CD4-positive, alpha-beta memory T cell (primary cell): ENCODE measurements at regions not wholly inside any gene's neighbourhood (a gene's known extent, or its start where the extent isn't known, plus 50 kb on each side); places are given as distances from the start of the nearest gene placed in this dataset.

Source experiments
- CTCF ChIA-PET: fragments of 350-600 bp; sonication (Branson Sonifier 250); formaldehyde crosslinking; loops from one replicate; lab custom pipeline; 2021; ENCODE audit warnings: inconsistent platforms; ENCODE audit not compliant: partially characterized antibody; lab: Charles Lee
- POLR2A ChIA-PET: fragments of 350-600 bp; sonication (Branson Sonifier 250); formaldehyde crosslinking; loops from one replicate; lab custom pipeline; 2021; ENCODE audit not compliant: partially characterized antibody; lab: Charles Lee
- DNase-seq, 5 donors: peaks; one replicate each; pipeline versions ENCODE4 v3.0.0 to v3.0.0-alpha.2; 2020 to 2022; ENCODE audit warnings: mixed read lengths in 1 of 5
- H3K27ac ChIP-seq: one replicate; pipeline ENCODE4 v1.7.0; 2013; ENCODE audit warnings: low read depth, low read length
- H3K27me3 ChIP-seq: 2 replicates; pipeline ENCODE4 v1.7.0; 2013; ENCODE audit warnings: mild to moderate bottlenecking, low read length, moderate library complexity; ENCODE audit not compliant: insufficient read depth
- H3K36me3 ChIP-seq: 2 replicates; pipeline ENCODE4 v1.7.0; 2013; ENCODE audit warnings: mild to moderate bottlenecking, low read length, moderate library complexity; ENCODE audit not compliant: insufficient read depth
- H3K4me1 ChIP-seq: 2 replicates; pipeline ENCODE4 v1.7.0; 2013; ENCODE audit warnings: mild to moderate bottlenecking, low read length, moderate library complexity; ENCODE audit not compliant: insufficient read depth
- H3K4me3 ChIP-seq, 2 donors: one replicate each; pipeline ENCODE4 v1.7.0; 2013; ENCODE audit warnings: low read length in 2 of 2, mild to moderate bottlenecking in 1 of 2
- H3K9me3 ChIP-seq, 2 donors: one replicate each; pipeline ENCODE4 v1.7.0; 2013; ENCODE audit warnings: low read length in 2 of 2, control low read depth in 1 of 2; ENCODE audit not compliant: control insufficient read depth in 1 of 2
- H3K27ac Mint-ChIP-seq, 7 donors: one replicate each; pipeline ENCODE4 v1.8.0; 2020 to 2021; ENCODE audit warnings: mixed read lengths in 7 of 7, mild to moderate bottlenecking in 6 of 7, inconsistent platforms in 3 of 7, moderate library complexity in 3 of 7
- H3K27me3 Mint-ChIP-seq, 2 donors: one replicate each; pipeline ENCODE4 v1.8.0; 2020 to 2021; ENCODE audit warnings: mixed read lengths in 2 of 2
- H3K36me3 Mint-ChIP-seq, 2 donors: one replicate each; pipeline ENCODE4 v1.8.0; 2020 to 2021; ENCODE audit warnings: mixed read lengths in 2 of 2, inconsistent platforms in 1 of 2, mild to moderate bottlenecking in 1 of 2
- H3K4me1 Mint-ChIP-seq, 4 donors: one replicate each; pipeline ENCODE4 v1.8.0; 2020 to 2021; ENCODE audit warnings: mixed read lengths in 4 of 4, mild to moderate bottlenecking in 1 of 4
- H3K4me3 Mint-ChIP-seq, 8 donors: one replicate each; pipeline ENCODE4 v1.8.0; 2020 to 2021; ENCODE audit warnings: mixed read lengths in 8 of 8, mild to moderate bottlenecking in 7 of 8, moderate library complexity in 6 of 8, inconsistent platforms in 3 of 8
- H3K9me3 Mint-ChIP-seq, 8 donors: one replicate each; pipeline ENCODE4 v1.8.0; 2020 to 2021; ENCODE audit warnings: mixed read lengths in 8 of 8, mild to moderate bottlenecking in 5 of 8, inconsistent platforms in 3 of 8, moderate library complexity in 1 of 8
- intact Hi-C: fragments of 100-400 bp; cut with micrococcal nuclease; formaldehyde crosslinking; loops from one replicate; pipeline ENCODE4 v1.15.1; 2023

- no peak for DNase-seq
- no peak overlapping the region for H3K4me3 Mint-ChIP-seq
- H3K27me3 Mint-ChIP-seq = no peaks in the 10 kb centered on the region
- peaks cover 0 to 3% (median 0%) of the 10 kb centered on the region in 8 donors for H3K9me3 Mint-ChIP-seq
- H3K9me3 ChIP-seq = no peaks in the 10 kb centered on the region
- POLR2A ChIA-PET = no interaction called here
- no peaks in the 10 kb centered on the region for H3K36me3 ChIP-seq
- H3K36me3 Mint-ChIP-seq = no peaks in the 10 kb centered on the region
- no peak overlapping the region for H3K27ac Mint-ChIP-seq
- CTCF ChIA-PET = no interaction called here
- intact Hi-C loops = no loop called here
- no peaks in the 10 kb centered on the region for H3K4me1 ChIP-seq
- no peak overlapping the region for H3K27ac ChIP-seq
- H3K4me3 ChIP-seq = no peak overlapping the region
- H3K4me1 Mint-ChIP-seq = no peaks in the 10 kb centered on the region
- no peaks in the 10 kb centered on the region for H3K27me3 ChIP-seq
Observed at GRCh38 chr5:93246090-93246855, 334.7 kb downstream of the NR2F1-AS1 start.

- no peaks in the 10 kb centered on the region for H3K9me3 ChIP-seq
- no peak overlapping the region for H3K27ac Mint-ChIP-seq
- no peak overlapping the region for H3K27ac ChIP-seq
- no peak for DNase-seq
- H3K27me3 ChIP-seq = no peaks in the 10 kb centered on the region
- no peak overlapping the region for H3K4me3 ChIP-seq
- CTCF ChIA-PET = no interaction called here
- H3K9me3 Mint-ChIP-seq = peaks cover 0 to 3% (median 0%) of the 10 kb centered on the region in 8 donors
- H3K4me1 ChIP-seq = no peaks in the 10 kb centered on the region
- no peak overlapping the region for H3K4me3 Mint-ChIP-seq
- H3K4me1 Mint-ChIP-seq = no peaks in the 10 kb centered on the region
- H3K27me3 Mint-ChIP-seq = no peaks in the 10 kb centered on the region
- H3K36me3 ChIP-seq = no peaks in the 10 kb centered on the region
- intact Hi-C loops = no loop called here
- no peaks in the 10 kb centered on the region for H3K36me3 Mint-ChIP-seq
- POLR2A ChIA-PET = no interaction called here
Observed at GRCh38 chr5:93245226-93245625, 335.8 kb downstream of the NR2F1-AS1 start.

- Histone ChIP-seq H3K4me1 (no peaks in the 10 kb centered on the region), H3K9me3 (no peaks in the 10 kb centered on the region), H3K4me3 (no peak overlapping the region), H3K27me3 (no peaks in the 10 kb centered on the region), H3K36me3 (no peaks in the 10 kb centered on the region), H3K27ac (no peak overlapping the region)
- H3K4me3 Mint-ChIP-seq = no peak overlapping the region
- H3K4me1 Mint-ChIP-seq = no peaks in the 10 kb centered on the region
- no peaks in the 10 kb centered on the region for H3K36me3 Mint-ChIP-seq
- intact Hi-C loops = no loop called here
- no peak overlapping the region for H3K27ac Mint-ChIP-seq
- no peaks in the 10 kb centered on the region for H3K27me3 Mint-ChIP-seq
- CTCF ChIA-PET = no interaction called here
- POLR2A ChIA-PET = no interaction called here
- H3K9me3 Mint-ChIP-seq = peaks cover 0 to 7% (median 0%) of the 10 kb centered on the region in 8 donors
- DNase-seq = no peak
Observed at GRCh38 chr5:93243481-93243880, 337.5 kb downstream of the NR2F1-AS1 start.

GRCh38 chr5:93240228-93240834 is 340.7 kb downstream of the NR2F1-AS1 start:
- intact Hi-C loops = no loop called here
- H3K27me3 Mint-ChIP-seq = no peaks in the 10 kb centered on the region
- no peak overlapping the region for H3K27ac Mint-ChIP-seq
- Histone ChIP-seq H3K36me3 (no peaks in the 10 kb centered on the region), H3K4me3 (no peak overlapping the region), H3K27me3 (no peaks in the 10 kb centered on the region), H3K4me1 (no peaks in the 10 kb centered on the region), H3K27ac (no peak overlapping the region), H3K9me3 (no peaks in the 10 kb centered on the region)
- no peaks in the 10 kb centered on the region for H3K36me3 Mint-ChIP-seq
- peaks cover 0 to 6% (median 0%) of the 10 kb centered on the region in 8 donors for H3K9me3 Mint-ChIP-seq
- ChIA-PET POLR2A (no interaction called here), CTCF (no interaction called here)
- H3K4me3 Mint-ChIP-seq = no peak overlapping the region
- DNase-seq = no peak
- H3K4me1 Mint-ChIP-seq = no peaks in the 10 kb centered on the region

- Histone ChIP-seq H3K4me1 (no peaks in the 10 kb centered on the region), H3K36me3 (no peaks in the 10 kb centered on the region), H3K27ac (no peak overlapping the region), H3K27me3 (no peaks in the 10 kb centered on the region), H3K4me3 (no peak overlapping the region), H3K9me3 (no peaks in the 10 kb centered on the region)
- intact Hi-C loops = no loop called here
- DNase-seq = no peak
- Mint-ChIP-seq H3K27ac (no peak overlapping the region), H3K4me1 (no peaks in the 10 kb centered on the region), H3K4me3 (no peak overlapping the region), H3K36me3 (no peaks in the 10 kb centered on the region), H3K9me3 (peaks cover 0 to 6% (median 0%) of the 10 kb centered on the region in 8 donors), H3K27me3 (no peaks in the 10 kb centered on the region)
- CTCF ChIA-PET = no interaction called here
- POLR2A ChIA-PET = no interaction called here
Observed at GRCh38 chr5:93236807-93237421, 344.1 kb downstream of the NR2F1-AS1 start.

GRCh38 chr5:93235761-93236160 is 345.3 kb downstream of the NR2F1-AS1 start:
- Histone ChIP-seq H3K27me3 (no peaks in the 10 kb centered on the region), H3K9me3 (no peaks in the 10 kb centered on the region), H3K4me1 (no peaks in the 10 kb centered on the region), H3K27ac (no peak overlapping the region), H3K4me3 (no peak overlapping the region), H3K36me3 (no peaks in the 10 kb centered on the region)
- Mint-ChIP-seq H3K4me1 (no peaks in the 10 kb centered on the region), H3K36me3 (no peaks in the 10 kb centered on the region), H3K9me3 (peaks cover 0 to 6% (median under 1%) of the 10 kb centered on the region in 8 donors), H3K4me3 (no peak overlapping the region), H3K27ac (no peak overlapping the region), H3K27me3 (no peaks in the 10 kb centered on the region)
- ChIA-PET POLR2A (no interaction called here), CTCF (no interaction called here)
- intact Hi-C loops = no loop called here
- DNase-seq = no peak

- no peaks in the 10 kb centered on the region for H3K36me3 ChIP-seq
- intact Hi-C loops = no loop called here
- H3K27me3 ChIP-seq = no peaks in the 10 kb centered on the region
- no peak overlapping the region for H3K27ac Mint-ChIP-seq
- H3K4me1 ChIP-seq = no peaks in the 10 kb centered on the region
- no peak overlapping the region for H3K4me3 ChIP-seq
- H3K27ac ChIP-seq = no peak overlapping the region
- CTCF ChIA-PET = no interaction called here
- peaks cover 0 to 4% (median under 1%) of the 10 kb centered on the region in 8 donors for H3K9me3 Mint-ChIP-seq
- H3K4me1 Mint-ChIP-seq = no peaks in the 10 kb centered on the region
- no peak overlapping the region for H3K4me3 Mint-ChIP-seq
- H3K36me3 Mint-ChIP-seq = no peaks in the 10 kb centered on the region
- POLR2A ChIA-PET = no interaction called here
- H3K9me3 ChIP-seq = no peaks in the 10 kb centered on the region
- no peak for DNase-seq
- H3K27me3 Mint-ChIP-seq = no peaks in the 10 kb centered on the region
Observed at GRCh38 chr5:93226202-93226735, 354.8 kb downstream of the NR2F1-AS1 start.
